GM13977 (cell line): ENCODE measurements at regions not wholly inside any gene's neighbourhood (a gene's known extent, or its start where the extent isn't known, plus 50 kb on each side); places are given as distances from the start of the nearest gene placed in this dataset.

Source experiments
- DNase-seq: peaks from one replicate; pipeline ENCODE4 v3.0.0; 2012; ENCODE audit warnings: low spot score
- CTCF ChIP-seq: IDR thresholded peaks from 2 replicates; pipeline ENCODE4 v1.5.1; 2012; ENCODE audit warnings: mild to moderate bottlenecking, control low read depth; ENCODE audit not compliant: insufficient read depth; ENCODE audit errors: extremely low read depth, missing control alignments
- in situ Hi-C: fragments of 300-500 bp; cut with MboI; formaldehyde crosslinking; loops from one replicate; pipeline ENCODE4 v1.12.0; 2022; ENCODE audit warnings: low sequenced_read_pairs, low pct_unique_long_range_greater_than_20kb, mixed read lengths, inconsistent platforms; ENCODE audit not compliant: unreplicated experiment

GRCh38 chr2:12584338-12584737, 132.4 kb upstream of the TRIB2 start:
- no peak for DNase-seq
- TF ChIP-seq CTCF, result no peak
- in situ Hi-C loops, result no loop called here

GRCh38 chr2:12585784-12586183, 131.0 kb upstream of the TRIB2 start:
- TF ChIP-seq CTCF, result no peak
- no peak for DNase-seq
- in situ Hi-C loops, result no loop called here

GRCh38 chr2:12587228-12587627, 129.5 kb upstream of the TRIB2 start:
- no peak for TF ChIP-seq CTCF
- no peak for DNase-seq
- in situ Hi-C loops, result no loop called here

- no peak for DNase-seq
- in situ Hi-C loops, result no loop called here
- TF ChIP-seq CTCF, result no peak
Observed at GRCh38 chr2:12587729-12588522, 128.8 kb upstream of the TRIB2 start.

GRCh38 chr2:12588986-12589385, 127.8 kb upstream of the TRIB2 start:
- no peak for DNase-seq
- no peak for TF ChIP-seq CTCF
- in situ Hi-C loops, result no loop called here

- no peak for TF ChIP-seq CTCF
- no peak for DNase-seq
- in situ Hi-C loops, result no loop called here
Observed at GRCh38 chr2:12589802-12590320, 126.9 kb upstream of the TRIB2 start.
